Body of pancreas (tissue), 4 donors: ENCODE measurements at regions not wholly inside any gene's neighbourhood (a gene's known extent, or its start where the extent isn't known, plus 50 kb on each side); places are given as distances from the start of the nearest gene placed in this dataset.

Source experiments
- POLR2A ChIP-seq, 3 donors: fragments of 450-650 bp; IDR thresholded peaks; one replicate each; pipeline ENCODE4 v1.6.1; 2016; ENCODE audit warnings: antibody characterized with exemption in 3 of 3, mild to moderate bottlenecking in 2 of 3
- TF ChIP-seq, protein P1 (sequence below), 7 experiments: fragments of 450-650 bp in 4 of 7; fragments of 200-600 bp in 3 of 7; sonication (generic) in 3 of 7; IDR thresholded peaks; one replicate each; pipeline ENCODE4 v1.5.1; 2016 to 2019; ENCODE audit warnings: antibody characterized with exemption in 7 of 7

DNA sequence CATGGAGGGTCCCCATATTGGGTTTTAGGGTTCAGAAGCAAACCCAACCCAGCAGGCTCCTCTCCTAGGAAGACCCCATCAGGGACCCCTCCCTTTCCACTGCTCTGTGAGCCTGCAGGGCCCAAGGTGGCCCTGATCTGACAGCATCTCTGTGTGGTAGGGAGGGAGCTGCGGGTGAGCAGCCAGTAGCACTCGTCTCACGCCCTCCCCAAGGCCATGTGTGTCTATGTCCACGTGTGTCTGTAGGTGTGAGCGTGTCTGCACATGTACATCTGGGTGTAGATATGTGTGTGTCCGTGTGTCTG is 103.5 kb upstream of the FAM20C start:
- TF ChIP-seq, protein P1, sequence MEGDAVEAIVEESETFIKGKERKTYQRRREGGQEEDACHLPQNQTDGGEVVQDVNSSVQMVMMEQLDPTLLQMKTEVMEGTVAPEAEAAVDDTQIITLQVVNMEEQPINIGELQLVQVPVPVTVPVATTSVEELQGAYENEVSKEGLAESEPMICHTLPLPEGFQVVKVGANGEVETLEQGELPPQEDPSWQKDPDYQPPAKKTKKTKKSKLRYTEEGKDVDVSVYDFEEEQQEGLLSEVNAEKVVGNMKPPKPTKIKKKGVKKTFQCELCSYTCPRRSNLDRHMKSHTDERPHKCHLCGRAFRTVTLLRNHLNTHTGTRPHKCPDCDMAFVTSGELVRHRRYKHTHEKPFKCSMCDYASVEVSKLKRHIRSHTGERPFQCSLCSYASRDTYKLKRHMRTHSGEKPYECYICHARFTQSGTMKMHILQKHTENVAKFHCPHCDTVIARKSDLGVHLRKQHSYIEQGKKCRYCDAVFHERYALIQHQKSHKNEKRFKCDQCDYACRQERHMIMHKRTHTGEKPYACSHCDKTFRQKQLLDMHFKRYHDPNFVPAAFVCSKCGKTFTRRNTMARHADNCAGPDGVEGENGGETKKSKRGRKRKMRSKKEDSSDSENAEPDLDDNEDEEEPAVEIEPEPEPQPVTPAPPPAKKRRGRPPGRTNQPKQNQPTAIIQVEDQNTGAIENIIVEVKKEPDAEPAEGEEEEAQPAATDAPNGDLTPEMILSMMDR (IDR thresholded peaks at IDR 0.05), result no peak
- TF ChIP-seq POLR2A (IDR thresholded peaks at IDR 0.05), result no peak
